ENCODE measurements at regions not wholly inside any gene's neighbourhood (a gene's known extent, or its start where the extent isn't known, plus 50 kb on each side); places are given as distances from the start of the nearest gene placed in this dataset.

DNA sequence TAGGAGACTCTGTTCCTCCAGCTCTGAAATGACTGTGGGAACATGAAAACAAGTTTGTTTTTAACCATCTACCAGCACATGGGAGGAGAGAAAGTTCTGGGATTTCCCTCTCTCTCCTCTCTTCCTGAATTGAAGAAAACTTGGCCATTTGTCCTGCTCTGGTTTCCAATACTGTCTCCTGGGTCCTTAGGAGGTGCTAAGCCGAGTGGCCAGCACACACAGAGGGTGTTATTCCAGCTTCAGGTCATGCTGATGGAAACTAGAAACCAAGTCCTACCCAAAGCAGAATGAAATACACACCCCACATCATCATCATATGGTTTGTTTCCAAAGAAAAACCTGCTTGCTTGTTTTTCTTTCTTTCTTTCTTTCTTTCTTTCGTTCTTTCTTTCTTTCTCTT lies 172.7 kb downstream of the RPLP1 start:
- DNase-seq (ENCODE audit: low spot score) (no peak), ATAC-seq (ENCODE audit: low FRiP score) (no peak)
- TF ChIP-seq, protein P1, sequence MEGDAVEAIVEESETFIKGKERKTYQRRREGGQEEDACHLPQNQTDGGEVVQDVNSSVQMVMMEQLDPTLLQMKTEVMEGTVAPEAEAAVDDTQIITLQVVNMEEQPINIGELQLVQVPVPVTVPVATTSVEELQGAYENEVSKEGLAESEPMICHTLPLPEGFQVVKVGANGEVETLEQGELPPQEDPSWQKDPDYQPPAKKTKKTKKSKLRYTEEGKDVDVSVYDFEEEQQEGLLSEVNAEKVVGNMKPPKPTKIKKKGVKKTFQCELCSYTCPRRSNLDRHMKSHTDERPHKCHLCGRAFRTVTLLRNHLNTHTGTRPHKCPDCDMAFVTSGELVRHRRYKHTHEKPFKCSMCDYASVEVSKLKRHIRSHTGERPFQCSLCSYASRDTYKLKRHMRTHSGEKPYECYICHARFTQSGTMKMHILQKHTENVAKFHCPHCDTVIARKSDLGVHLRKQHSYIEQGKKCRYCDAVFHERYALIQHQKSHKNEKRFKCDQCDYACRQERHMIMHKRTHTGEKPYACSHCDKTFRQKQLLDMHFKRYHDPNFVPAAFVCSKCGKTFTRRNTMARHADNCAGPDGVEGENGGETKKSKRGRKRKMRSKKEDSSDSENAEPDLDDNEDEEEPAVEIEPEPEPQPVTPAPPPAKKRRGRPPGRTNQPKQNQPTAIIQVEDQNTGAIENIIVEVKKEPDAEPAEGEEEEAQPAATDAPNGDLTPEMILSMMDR (IDR thresholded peaks at IDR 0.05): no peak

DNA sequence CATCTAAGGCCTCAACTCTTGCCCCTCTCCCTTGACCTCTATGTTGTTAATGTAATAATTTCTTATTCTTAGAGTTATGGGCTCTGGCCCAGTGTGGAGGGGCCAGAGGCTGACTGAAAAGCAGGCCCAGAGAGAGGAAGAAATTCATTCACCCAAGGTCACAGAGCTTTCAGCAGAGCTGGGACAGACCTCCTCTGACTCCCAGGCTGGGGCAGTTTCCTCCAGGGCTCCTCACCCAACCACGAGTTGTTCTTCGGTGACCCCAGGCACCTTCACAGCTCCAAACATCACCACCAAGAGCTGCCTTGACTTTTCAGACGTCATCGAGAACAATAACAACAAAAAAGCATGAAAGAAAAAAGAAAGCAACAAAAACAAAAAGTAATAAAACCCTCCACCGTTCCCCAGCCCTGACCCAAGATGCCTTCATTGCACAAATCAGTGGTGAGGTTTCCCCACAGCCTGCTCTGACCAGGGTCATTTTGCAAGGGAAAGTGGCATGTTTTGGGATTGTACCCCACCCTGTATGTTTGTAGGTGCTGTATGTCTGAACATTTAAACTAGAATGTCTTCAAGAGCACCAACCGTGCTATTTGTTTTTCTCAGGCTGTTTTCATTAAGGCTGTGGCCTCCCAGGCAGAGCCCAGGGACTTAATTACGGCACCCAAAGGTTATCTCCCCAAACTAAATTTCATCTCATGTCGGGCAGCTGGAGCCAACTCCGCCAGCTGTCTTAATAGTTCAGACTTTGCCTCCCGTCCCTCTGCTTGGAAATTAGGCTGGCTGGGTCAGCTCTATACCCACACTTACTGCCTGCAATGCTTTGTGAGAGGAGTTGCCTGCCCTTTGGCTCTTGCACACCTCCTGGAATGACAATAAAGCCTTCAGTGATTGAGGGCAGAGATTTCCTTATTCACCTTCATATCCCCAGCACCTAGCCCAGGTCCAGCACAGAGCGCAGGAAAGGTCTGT lies 173.8 kb downstream of the RPLP1 start:
- ATAC-seq (ENCODE audit: low FRiP score): no peak
- no peak for DNase-seq (ENCODE audit: low spot score)
- TF ChIP-seq, protein P1 (IDR thresholded peaks at IDR 0.05): no peak

DNA sequence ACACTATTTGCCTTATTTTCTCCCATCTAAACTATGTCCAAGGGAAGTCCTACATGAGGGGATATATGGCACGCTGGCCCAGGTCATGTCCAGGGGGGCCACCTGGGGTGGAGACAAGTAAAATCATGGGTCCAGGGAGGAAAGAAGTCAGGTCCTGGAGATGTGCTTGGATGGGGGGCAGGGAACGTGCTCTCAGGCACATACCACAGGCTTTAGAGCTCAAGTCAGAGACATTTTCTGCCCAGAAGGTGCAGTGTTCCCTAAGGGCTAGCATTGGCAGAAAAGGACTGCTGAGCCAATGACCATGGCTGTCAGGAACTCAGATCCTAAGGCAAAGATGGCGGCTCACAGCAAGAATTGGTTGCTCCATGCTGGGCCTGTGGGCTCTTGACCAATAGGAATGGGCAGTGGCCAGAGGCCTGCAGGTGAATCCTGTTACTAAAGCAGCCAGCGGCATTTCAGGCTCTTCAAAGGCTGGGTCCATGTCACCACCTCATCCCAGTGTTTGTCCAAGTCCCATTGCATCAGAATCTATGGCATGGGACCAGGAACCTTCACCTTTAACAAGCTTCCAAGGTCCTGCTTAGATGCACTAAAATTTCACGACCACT lies 175.0 kb downstream of the RPLP1 start:
- ATAC-seq (ENCODE audit: low FRiP score) (no peak), DNase-seq (ENCODE audit: low spot score) (no peak)
- TF ChIP-seq, protein P1 (IDR thresholded peaks at IDR 0.05): no peak

DNA sequence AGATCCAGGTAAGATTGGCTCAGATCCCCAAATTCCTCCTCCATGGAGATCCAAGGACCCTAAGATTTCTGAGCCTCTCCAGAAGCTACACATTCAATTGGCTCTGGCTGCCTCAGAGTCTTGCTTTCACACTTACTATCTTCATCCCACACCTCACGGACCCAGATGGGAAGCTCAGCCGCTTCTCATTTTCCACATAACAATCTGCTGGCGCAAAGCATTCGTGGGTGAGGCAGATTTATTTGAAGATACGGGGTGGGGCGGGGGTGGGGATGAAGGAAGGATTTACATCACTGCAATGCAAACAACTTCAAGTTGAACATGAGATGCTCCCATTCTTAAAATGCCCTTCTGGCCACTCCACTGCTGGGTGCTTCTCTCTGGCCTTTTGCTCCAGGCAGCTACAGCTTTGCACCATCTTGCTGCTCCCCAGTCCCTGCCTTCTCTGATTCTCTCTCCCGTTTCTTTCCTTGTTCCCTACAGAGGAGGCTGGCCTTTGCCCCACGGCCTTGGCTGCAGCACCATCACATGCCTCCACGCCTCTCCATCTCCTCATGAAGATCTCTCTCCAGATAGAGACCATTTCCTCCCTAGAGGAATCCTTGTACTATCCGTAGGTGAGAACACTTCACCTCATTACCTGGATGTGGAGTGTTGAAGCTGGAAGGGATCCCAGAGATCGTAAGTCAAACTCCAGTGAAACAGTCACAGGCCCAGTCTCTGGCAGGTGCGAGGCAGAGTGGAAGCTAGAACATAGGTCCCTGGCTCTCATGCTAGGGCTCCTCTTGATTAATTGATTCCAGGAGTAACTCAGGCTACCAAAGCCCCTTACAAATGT lies 175.9 kb downstream of the RPLP1 start:
- TF ChIP-seq, protein P1 (IDR thresholded peaks at IDR 0.05): no peak
- no peak for DNase-seq (ENCODE audit: low spot score)

DNA sequence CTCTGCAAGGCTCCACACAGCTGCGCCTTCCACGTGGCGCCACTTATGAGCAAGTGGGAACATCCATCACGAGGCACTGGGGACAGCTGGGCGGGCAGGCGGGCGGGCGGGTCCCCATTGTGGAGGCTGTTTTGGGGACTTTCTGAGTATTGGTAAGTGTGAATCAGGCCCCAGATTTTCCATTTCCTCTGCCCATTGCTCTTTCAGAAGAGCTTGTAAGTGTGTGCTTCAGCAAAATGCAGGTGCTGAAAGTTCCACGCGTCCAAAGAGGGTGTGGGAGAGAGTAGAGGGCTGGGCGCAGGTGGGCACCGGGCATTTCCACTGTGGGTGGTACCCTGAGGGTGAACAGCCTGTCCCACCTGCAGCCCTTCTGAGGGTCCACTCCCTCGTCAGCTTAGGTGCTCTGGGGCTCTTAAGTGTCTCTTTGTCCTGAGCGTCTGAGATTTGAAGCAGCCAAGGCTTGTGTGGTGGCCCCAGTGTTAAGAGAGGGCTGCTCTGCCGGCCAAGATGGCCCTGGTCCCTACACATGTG lies 177.1 kb downstream of the RPLP1 start:
- DNase-seq (ENCODE audit: low spot score): no peak
- ATAC-seq (ENCODE audit: low FRiP score): no peak
- TF ChIP-seq, protein P1 (IDR thresholded peaks at IDR 0.05): no peak

More for the DNA sequence above, 175.9 kb downstream of the RPLP1 start:
- ATAC-seq (ENCODE audit: low FRiP score): no peak

DNA sequence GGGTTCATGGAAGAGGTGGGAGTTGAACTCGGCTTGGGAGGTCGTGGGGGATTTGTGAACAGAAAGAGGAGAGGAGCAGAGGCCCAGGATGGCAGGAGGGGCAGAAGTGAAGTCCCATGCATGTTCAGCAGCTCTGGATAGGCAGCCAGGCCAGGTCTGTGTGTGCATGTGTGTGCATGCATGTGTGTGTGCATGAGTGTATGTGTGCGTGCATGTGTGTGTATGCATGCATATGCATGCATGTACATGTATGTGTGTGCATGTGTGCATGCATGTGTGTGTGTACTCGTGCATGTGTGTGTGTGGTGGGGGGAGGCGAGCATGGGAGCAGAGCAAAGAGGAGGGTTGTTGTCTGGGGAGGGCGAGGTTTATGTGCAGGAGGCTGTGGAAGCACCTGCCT lies 178.4 kb downstream of the RPLP1 start:
- no peak for ATAC-seq (ENCODE audit: low FRiP score)
- no peak for DNase-seq (ENCODE audit: low spot score)
- TF ChIP-seq, protein P1 (IDR thresholded peaks at IDR 0.05): no peak
